ENCODE measurements at regions not wholly inside any gene's neighbourhood (a gene's known extent, or its start where the extent isn't known, plus 50 kb on each side); places are given as distances from the start of the nearest gene placed in this dataset.

DNA sequence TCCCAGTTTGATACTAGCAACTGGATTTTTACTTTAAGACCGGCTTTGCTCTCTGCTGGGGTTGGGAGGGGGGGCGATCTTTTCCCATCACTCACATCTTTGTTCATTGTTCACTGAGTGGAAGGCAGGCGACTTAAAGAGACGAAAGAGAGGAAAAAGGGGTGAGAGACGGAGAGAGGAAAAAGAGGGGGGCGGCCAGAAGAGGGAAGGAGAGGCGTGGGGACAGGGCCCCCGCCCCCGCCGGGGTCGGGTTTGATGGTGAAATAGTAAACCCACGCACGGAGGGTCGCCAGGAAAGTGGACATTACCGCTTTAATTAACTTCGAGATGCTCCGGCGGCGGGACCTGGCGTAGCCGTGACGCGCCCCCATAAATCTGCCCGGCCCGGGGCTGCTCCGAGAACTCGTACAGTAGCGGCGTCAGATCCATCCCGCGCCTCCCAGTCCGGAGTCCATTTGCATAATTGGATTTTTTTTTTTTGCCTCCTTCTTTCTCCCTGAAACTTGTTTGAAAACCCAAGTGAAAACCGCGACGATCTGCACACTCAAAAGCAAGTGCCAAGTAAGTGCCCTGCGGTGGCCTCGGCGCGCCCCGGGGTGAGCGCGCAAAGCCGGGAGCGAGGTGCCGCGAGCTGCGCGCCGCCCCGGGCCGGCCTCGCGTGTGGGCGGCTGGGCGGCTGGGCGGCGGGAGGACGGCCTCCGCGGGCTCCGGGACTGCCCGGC lies 143.9 kb upstream of the ZNF536 start:
- DNase-seq (ENCODE audit: low read depth), result no peak
- TF ChIP-seq, protein P1, sequence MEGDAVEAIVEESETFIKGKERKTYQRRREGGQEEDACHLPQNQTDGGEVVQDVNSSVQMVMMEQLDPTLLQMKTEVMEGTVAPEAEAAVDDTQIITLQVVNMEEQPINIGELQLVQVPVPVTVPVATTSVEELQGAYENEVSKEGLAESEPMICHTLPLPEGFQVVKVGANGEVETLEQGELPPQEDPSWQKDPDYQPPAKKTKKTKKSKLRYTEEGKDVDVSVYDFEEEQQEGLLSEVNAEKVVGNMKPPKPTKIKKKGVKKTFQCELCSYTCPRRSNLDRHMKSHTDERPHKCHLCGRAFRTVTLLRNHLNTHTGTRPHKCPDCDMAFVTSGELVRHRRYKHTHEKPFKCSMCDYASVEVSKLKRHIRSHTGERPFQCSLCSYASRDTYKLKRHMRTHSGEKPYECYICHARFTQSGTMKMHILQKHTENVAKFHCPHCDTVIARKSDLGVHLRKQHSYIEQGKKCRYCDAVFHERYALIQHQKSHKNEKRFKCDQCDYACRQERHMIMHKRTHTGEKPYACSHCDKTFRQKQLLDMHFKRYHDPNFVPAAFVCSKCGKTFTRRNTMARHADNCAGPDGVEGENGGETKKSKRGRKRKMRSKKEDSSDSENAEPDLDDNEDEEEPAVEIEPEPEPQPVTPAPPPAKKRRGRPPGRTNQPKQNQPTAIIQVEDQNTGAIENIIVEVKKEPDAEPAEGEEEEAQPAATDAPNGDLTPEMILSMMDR (conservative IDR thresholded peaks at IDR 0.05; ENCODE audit: low read depth, low read length), result no peak
- peak overlapping the region; percentile 38 for H3K4me3 ChIP-seq (ENCODE audit: low read length)

GRCh38 chr19:30228835-30229524 lies 143.2 kb upstream of the ZNF536 start:
- no peak for DNase-seq (ENCODE audit: low read depth)
- TF ChIP-seq, protein P1 (conservative IDR thresholded peaks at IDR 0.05; ENCODE audit: low read depth, low read length), result no peak
- H3K4me3 ChIP-seq (ENCODE audit: low read length), result peak overlapping the region; percentile 32

GRCh38 chr19:30229525-30230174 lies 142.5 kb upstream of the ZNF536 start:
- H3K4me3 ChIP-seq (ENCODE audit: low read length), result no peak overlapping the region
- DNase-seq (ENCODE audit: low read depth), result no peak
- TF ChIP-seq, protein P1 (conservative IDR thresholded peaks at IDR 0.05; ENCODE audit: low read depth, low read length), result no peak

- no peak overlapping the region for H3K4me3 ChIP-seq (ENCODE audit: low read length)
- TF ChIP-seq, protein P1 (conservative IDR thresholded peaks at IDR 0.05; ENCODE audit: low read depth, low read length), result no peak
- DNase-seq (ENCODE audit: low read depth), result no peak
Measured at GRCh38 chr19:30231408-30232318, 140.5 kb upstream of the ZNF536 start.

DNA sequence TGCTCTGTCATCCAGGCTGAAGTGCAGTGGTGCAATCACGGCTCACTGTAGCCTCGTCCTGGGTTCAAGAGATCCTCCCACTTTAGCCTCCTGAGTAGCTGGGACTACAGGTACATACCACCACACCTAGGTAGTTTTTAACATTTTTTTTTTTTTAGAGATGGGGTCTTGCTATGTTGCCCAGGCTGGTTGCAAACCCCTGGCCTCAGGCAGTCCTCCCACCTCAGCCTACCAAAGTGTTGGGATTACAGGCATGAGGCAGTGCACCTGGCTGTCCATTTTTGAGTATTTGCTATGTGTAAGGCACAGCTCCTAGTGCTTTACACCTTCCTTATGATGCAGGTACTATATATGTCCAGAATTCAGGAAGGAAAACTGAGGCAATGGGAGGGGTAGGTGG lies 138.8 kb upstream of the ZNF536 start:
- no peak overlapping the region for H3K4me3 ChIP-seq (ENCODE audit: low read length)
- no peak for DNase-seq (ENCODE audit: low read depth)
- TF ChIP-seq, protein P1 (conservative IDR thresholded peaks at IDR 0.05; ENCODE audit: low read depth, low read length), result no peak

DNA sequence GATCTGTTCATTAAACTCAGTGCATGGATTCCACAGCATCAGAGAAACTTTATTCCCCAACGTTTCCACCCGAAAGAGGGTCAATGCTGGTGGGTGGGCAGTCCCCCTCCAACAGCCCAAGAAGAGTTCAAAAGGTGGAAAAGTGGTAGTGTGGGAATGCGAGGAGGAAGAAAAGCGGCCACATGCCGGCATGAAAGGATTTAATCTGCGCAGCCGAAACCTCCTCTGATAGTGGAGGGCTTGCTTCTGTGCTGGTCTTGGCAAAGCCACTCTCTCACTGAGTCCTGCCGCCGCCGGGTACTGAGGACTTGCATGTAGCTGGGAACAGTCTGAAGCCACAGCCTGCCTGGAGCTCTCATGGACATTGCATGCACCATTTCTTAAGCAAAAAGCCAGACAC lies 136.2 kb upstream of the ZNF536 start:
- TF ChIP-seq, protein P1 (conservative IDR thresholded peaks at IDR 0.05; ENCODE audit: low read depth, low read length), result no peak
- H3K4me3 ChIP-seq (ENCODE audit: low read length), result peak overlapping the region; percentile 27
- DNase-seq (ENCODE audit: low read depth), result no peak

Data from retinal pigment epithelial cell (primary cell).